K562 (cell line): ENCODE measurements at regions not wholly inside any gene's neighbourhood (a gene's known extent, or its start where the extent isn't known, plus 50 kb on each side); places are given as distances from the start of the nearest gene placed in this dataset.
"Not testable (repeated sequence)": the region's sequence is repeated elsewhere in the genome, so short reads cannot be mapped to it uniquely, and the experiment has no call there.

Source experiments
- ATAC-seq: fragments of 200-7000 bp; cut with Tn5 transposase; 3 replicates; pipeline ENCODE4 v1.9.1; 2020; ENCODE audit warnings: moderate library complexity
- BruUV-seq: library from RNA; stranded (reverse); fragments of 400-500 nt; replicated peaks from 2 replicates; lab custom pipeline; 2021; lab: Mats Ljungman, UMichigan
- CTCF ChIA-PET: fragments of 300-600 bp; formaldehyde crosslinking; extraction: SDS; loops from one replicate; lab custom pipeline; 2021; ENCODE audit warnings: low intra/inter-chr PET ratio; lab: Yijun Ruan, JAX
- POLR2A ChIA-PET: fragments of 300-600, 350-650 bp; sonication (Branson Sonifier 250); formaldehyde crosslinking; extraction: SDS; loops from one replicate; lab custom pipeline; 2021; ENCODE audit warnings: antibody characterized with exemption, inconsistent platforms; lab: Yijun Ruan, JAX
- DNase-seq, 4 experiments: peaks; one replicate each; pipeline versions ENCODE4 v3.0.0 to v3.0.0-alpha.2; 2011 to 2018; ENCODE audit warnings: low spot score in 3 of 4, mixed read lengths in 3 of 4; ENCODE audit errors: extremely low read depth in 1 of 4
- FAIRE-seq: peaks from 2 replicates; lab custom pipeline; 2011; peaks lifted over from hg19 to GRCh38; lab: Jason Lieb, UNC
- H2AFZ ChIP-seq: 2 replicates; pipeline ENCODE4 v1.6.0; 2011; ENCODE audit warnings: low read depth, low read length, control low read depth, inconsistent platforms
- H3K27ac ChIP-seq: fragments of 200-600 bp; 3 replicates; pipeline ENCODE4 v1.8.0; 2011; ENCODE audit warnings: low read depth, mild to moderate bottlenecking, control low read depth, inconsistent platforms, low read length, moderate library complexity, mixed read lengths; ENCODE audit errors: extremely low read depth
- H3K27me3 ChIP-seq, 2 experiments: fragments of 300-600 bp in 1 of 2; 2 replicates in 1 of 2; 3 replicates in 1 of 2; pipeline versions ENCODE4 v1.6.0 to v1.8.0; 2011; ENCODE audit warnings: inconsistent platforms in 2 of 2, low read length in 2 of 2, mild to moderate bottlenecking in 1 of 2, mixed read lengths in 1 of 2, moderate library complexity in 1 of 2; ENCODE audit not compliant: control insufficient read depth in 2 of 2, insufficient read depth in 2 of 2
- H3K36me3 ChIP-seq: fragments of 300-600 bp; 3 replicates; pipeline ENCODE4 v1.8.0; 2011; ENCODE audit warnings: mild to moderate bottlenecking, low read length, inconsistent platforms; ENCODE audit not compliant: control insufficient read depth, insufficient read depth
- H3K4me1 ChIP-seq, 2 experiments: fragments of 200-600 bp in 1 of 2; replicated peaks in 1 of 2; 2 replicates in 1 of 2; 3 replicates in 1 of 2; pipeline versions ENCODE4 v1.5.1 to v1.8.0; 2011; ENCODE audit warnings: inconsistent platforms in 2 of 2, low read length in 2 of 2, mild to moderate bottlenecking in 1 of 2, mixed read lengths in 1 of 2, moderate library complexity in 1 of 2; ENCODE audit not compliant: control insufficient read depth in 2 of 2, insufficient read depth in 2 of 2
- H3K4me2 ChIP-seq: 2 replicates; pipeline ENCODE4 v1.6.1; 2011; ENCODE audit warnings: low read length, control low read depth, inconsistent platforms, mixed read lengths; ENCODE audit not compliant: insufficient read depth
- H3K4me3 ChIP-seq: fragments of 200-600 bp; sonication (generic), shearing (Covaris generic); 2 replicates; pipeline ENCODE4 v1.5.1; 2016; ENCODE audit warnings: control low read depth, inconsistent platforms
- H3K79me2 ChIP-seq: fragments of 200-600 bp; 3 replicates; pipeline ENCODE4 v1.8.0; 2011; ENCODE audit warnings: low read length, inconsistent platforms; ENCODE audit not compliant: control insufficient read depth, insufficient read depth
- H3K9ac ChIP-seq, 2 experiments: 2 replicates each; pipeline versions ENCODE4 v1.6.0 to v1.6.1; 2011; ENCODE audit warnings: low read depth in 2 of 2, low read length in 2 of 2, control low read depth in 1 of 2, inconsistent platforms in 1 of 2, mild to moderate bottlenecking in 1 of 2, mixed read lengths in 1 of 2; ENCODE audit not compliant: insufficient read depth in 1 of 2
- H3K9me1 ChIP-seq: one replicate; pipeline ENCODE4 v1.6.0; 2011; ENCODE audit warnings: inconsistent platforms, mild to moderate bottlenecking, low read length, moderate library complexity; ENCODE audit not compliant: control insufficient read depth, insufficient read depth
- H3K9me3 ChIP-seq: replicated peaks from 2 replicates; pipeline ENCODE4 v1.5.1; 2011; ENCODE audit warnings: low read depth, low read length, inconsistent platforms; ENCODE audit not compliant: control insufficient read depth, insufficient read depth
- H4K20me1 ChIP-seq: replicated peaks from 2 replicates; pipeline ENCODE4 v1.6.1; 2011; ENCODE audit warnings: low read length, inconsistent platforms, mixed read lengths; ENCODE audit not compliant: control insufficient read depth, insufficient read depth
- ATF4 ChIP-seq: fragments of 450-650 bp; formaldehyde crosslinking; IDR thresholded peaks from 2 replicates; pipeline ENCODE4 v1.4.0; 2022; ENCODE audit warnings: mild to moderate bottlenecking, moderate library complexity
- CC2D1A ChIP-seq: fragments of 450-650 bp; IDR thresholded peaks from 2 replicates; pipeline ENCODE4 v1.6.1; 2017; ENCODE audit warnings: mild to moderate bottlenecking
- KLF16 ChIP-seq: IDR thresholded peaks from 2 replicates; pipeline ENCODE4 v1.6.1; 2016; ENCODE audit warnings: antibody characterized with exemption
- in situ Hi-C: fragments of 300-500 bp; cut with MboI; formaldehyde crosslinking; loops from 4 replicates; pipeline ENCODE4 v1.15.0; 2018; ENCODE audit warnings: inconsistent platforms, mixed read lengths
- intact Hi-C: fragments of 100-400 bp; cut with micrococcal nuclease; formaldehyde crosslinking; loops from 2 replicates; pipeline ENCODE4 v1.14.2; 2022
- TF ChIP-seq, protein P1 (sequence below): fragments of 450-650 bp; IDR thresholded peaks from 2 replicates; pipeline ENCODE4 v1.6.1; 2017; ENCODE audit warnings: antibody characterized with exemption

DNA sequence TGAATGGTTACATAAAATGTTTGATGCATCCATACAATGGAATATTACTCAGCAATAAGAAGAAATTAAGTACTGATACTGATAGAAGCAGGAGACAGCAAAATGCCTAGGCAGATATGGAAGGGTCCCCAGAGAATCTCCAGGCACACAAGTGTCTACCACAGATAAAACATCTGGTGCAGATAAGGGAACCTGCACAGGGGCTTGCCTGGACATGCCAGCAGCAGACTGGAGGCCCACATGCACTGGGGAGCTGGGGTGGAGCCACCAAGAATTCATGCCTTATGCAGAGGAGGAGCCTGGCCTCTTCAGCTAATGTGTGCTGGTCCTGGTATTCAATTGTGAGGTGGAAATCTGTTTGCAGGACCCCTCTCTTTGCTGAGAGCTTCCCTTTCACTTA, 129.2 kb upstream of the CTSV start (continued):
- TF ChIP-seq ATF4 (0 out of 2 replicates have a peak, but pooled peaks have one; percentile 15), KLF16 (peak; percentile 57; the same call in 1 of the 2 replicates)

DNA sequence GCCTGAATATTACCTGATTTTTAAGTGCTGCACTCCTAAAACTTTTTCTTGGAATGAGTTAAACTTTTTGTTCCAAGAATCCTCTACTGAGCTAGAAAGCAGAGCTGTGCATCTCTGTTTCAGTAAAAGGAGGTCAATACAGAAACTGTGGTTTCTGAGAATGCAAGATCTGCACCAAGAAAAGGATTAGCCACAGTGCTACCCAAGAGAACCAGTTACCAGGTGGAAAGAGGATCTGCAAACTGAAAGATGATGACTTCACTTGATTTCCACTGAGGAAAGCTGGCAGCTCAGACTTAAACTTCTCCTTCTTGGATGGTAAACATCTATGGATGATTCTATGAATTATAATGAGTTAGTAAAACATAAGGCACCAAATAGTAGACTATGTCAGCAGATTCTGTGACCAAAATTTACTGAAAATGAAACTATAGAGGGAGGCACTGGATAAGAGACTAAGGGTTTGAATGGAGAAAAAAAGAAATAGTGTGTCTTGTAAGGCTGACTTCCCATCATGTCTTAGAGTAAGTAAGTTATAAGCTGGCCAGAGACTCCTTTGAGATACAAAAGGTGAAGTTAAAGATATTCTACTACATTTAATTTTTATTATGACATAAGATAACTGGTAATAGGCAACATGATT, 127.7 kb upstream of the CTSV start:
- H3K9ac ChIP-seq, intact Hi-C loops, H3K9me3 ChIP-seq, H3K4me2 ChIP-seq, H3K36me3 ChIP-seq, H3K4me3 ChIP-seq, ATAC-seq, H3K27ac ChIP-seq, H4K20me1 ChIP-seq, CTCF ChIA-PET, BruUV-seq, DNase-seq, H3K4me1 ChIP-seq, in situ Hi-C loops, H2AFZ ChIP-seq, H3K27me3 ChIP-seq, H3K79me2 ChIP-seq, H3K9me1 ChIP-seq: not testable (repeated sequence)
- POLR2A ChIA-PET, result interaction anchor here (0.9 kb wide), 1 partner anchor 25 kb away, joined by 4 read pairs; no protein-coding TSS in a partner anchor
- TF ChIP-seq CC2D1A, result peak; percentile 54; the same call in 1 of the 2 replicates
- TF ChIP-seq, protein P1, sequence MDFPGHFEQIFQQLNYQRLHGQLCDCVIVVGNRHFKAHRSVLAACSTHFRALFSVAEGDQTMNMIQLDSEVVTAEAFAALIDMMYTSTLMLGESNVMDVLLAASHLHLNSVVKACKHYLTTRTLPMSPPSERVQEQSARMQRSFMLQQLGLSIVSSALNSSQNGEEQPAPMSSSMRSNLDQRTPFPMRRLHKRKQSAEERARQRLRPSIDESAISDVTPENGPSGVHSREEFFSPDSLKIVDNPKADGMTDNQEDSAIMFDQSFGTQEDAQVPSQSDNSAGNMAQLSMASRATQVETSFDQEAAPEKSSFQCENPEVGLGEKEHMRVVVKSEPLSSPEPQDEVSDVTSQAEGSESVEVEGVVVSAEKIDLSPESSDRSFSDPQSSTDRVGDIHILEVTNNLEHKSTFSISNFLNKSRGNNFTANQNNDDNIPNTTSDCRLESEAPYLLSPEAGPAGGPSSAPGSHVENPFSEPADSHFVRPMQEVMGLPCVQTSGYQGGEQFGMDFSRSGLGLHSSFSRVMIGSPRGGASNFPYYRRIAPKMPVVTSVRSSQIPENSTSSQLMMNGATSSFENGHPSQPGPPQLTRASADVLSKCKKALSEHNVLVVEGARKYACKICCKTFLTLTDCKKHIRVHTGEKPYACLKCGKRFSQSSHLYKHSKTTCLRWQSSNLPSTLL, result 0 out of 2 replicates have a peak, but pooled peaks have one; percentile 64
- TF ChIP-seq, all 486 proteins: peak for 2; not testable (repeated sequence) for 484
- not testable (repeated sequence) for FAIRE-seq
